A673 (cell line): ENCODE measurements at regions not wholly inside any gene's neighbourhood (a gene's known extent, or its start where the extent isn't known, plus 50 kb on each side); places are given as distances from the start of the nearest gene placed in this dataset.

Experiments used
- BruUV-seq: library from RNA; stranded (reverse); fragments of 400-500 nt; replicated peaks from 2 replicates; lab custom pipeline; 2021; lab: Mats Ljungman, UMichigan
- CTCF ChIA-PET: fragments of 300-600 bp; sonication (Branson Sonifier 250); formaldehyde crosslinking; loops from one replicate; lab custom pipeline; 2022; ENCODE audit warnings: antibody characterized with exemption; lab: Charles Lee
- POLR2A ChIA-PET: fragments of 300-600 bp; sonication (Branson Sonifier 250); formaldehyde crosslinking; loops from one replicate; lab custom pipeline; 2022; ENCODE audit warnings: antibody characterized with exemption; ENCODE audit not compliant: low non-redundant PET; lab: Charles Lee
- DNase-seq: peaks from one replicate; pipeline ENCODE4 v3.0.0-alpha.2; 2015; ENCODE audit warnings: low spot score
- H3K27ac ChIP-seq: fragments of 200-600 bp; sonication (generic); 2 replicates; pipeline ENCODE4 v1.5.1; 2016; ENCODE audit warnings: mixed run types, low read depth, mild to moderate bottlenecking, mixed read lengths, antibody characterized with exemption, low read length; ENCODE audit not compliant: poor library complexity, severe bottlenecking
- H3K27me3 ChIP-seq: fragments of 200-600 bp; sonication (generic); replicated peaks from 2 replicates; pipeline ENCODE4 v1.6.1; 2017; ENCODE audit warnings: mixed run types, low read depth, mild to moderate bottlenecking, mixed read lengths, antibody characterized with exemption, low read length; ENCODE audit not compliant: insufficient read depth, poor library complexity
- H3K36me3 ChIP-seq: fragments of 200-600 bp; sonication (generic); 2 replicates; pipeline ENCODE4 v1.6.1; 2016; ENCODE audit warnings: mixed run types, mild to moderate bottlenecking, mixed read lengths, antibody characterized with exemption, low read length; ENCODE audit not compliant: insufficient read depth, poor library complexity, severe bottlenecking
- H3K4me1 ChIP-seq: fragments of 200-600 bp; sonication (generic); 2 replicates; pipeline ENCODE4 v1.6.1; 2017; ENCODE audit warnings: mixed run types, mild to moderate bottlenecking, mixed read lengths, antibody characterized with exemption, low read length; ENCODE audit not compliant: insufficient read depth, poor library complexity, severe bottlenecking
- H3K4me3 ChIP-seq: fragments of 200-600 bp; sonication (generic); 2 replicates; pipeline ENCODE4 v1.5.1; 2016; ENCODE audit warnings: low read depth, mixed run types, mild to moderate bottlenecking, mixed read lengths, low read length; ENCODE audit not compliant: poor library complexity, severe bottlenecking
- H3K9me3 ChIP-seq: fragments of 200-600 bp; sonication (generic); 2 replicates; pipeline ENCODE4 v1.6.1; 2016; ENCODE audit warnings: mixed run types, low read depth, mild to moderate bottlenecking, mixed read lengths, antibody characterized with exemption, low read length; ENCODE audit not compliant: poor library complexity, severe bottlenecking
- EZH2 ChIP-seq: fragments of 200-600 bp; sonication (generic); IDR thresholded peaks from 2 replicates; pipeline ENCODE4 v1.6.1; 2017; ENCODE audit warnings: borderline replicate concordance, low read depth, mild to moderate bottlenecking, mixed read lengths, antibody characterized with exemption, low read length; ENCODE audit not compliant: poor library complexity, severe bottlenecking
- intact Hi-C: fragments of 100-400 bp; cut with micrococcal nuclease; formaldehyde crosslinking; loops from one replicate; pipeline ENCODE4 v1.10.0; 2022; ENCODE audit not compliant: unreplicated experiment
- TF ChIP-seq, protein P1 (sequence below): fragments of 300-800, 200-600 bp; sonication (generic); conservative IDR thresholded peaks from 2 replicates; pipeline ENCODE4 v1.5.1; 2017; ENCODE audit warnings: low read depth, mild to moderate bottlenecking, antibody characterized with exemption, low read length, moderate library complexity, mixed read lengths

DNA sequence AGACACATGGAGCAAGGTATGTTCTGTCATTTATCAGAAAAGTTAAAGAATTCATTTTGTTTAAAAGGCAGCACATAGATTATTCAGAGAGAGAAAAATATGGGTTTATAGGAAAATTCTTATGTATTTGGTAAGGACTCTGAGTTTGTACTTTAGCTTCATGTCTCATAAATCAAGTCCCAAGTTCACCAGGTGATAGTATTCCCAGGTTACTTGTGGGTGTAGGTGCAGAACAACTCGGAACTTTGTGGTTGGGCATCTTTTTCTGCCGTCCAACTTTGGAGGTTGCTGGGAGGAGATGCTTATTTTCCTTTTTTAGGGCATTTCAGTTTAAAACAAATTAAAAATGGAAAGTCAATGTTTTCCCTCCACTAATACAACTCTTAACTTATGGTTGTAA is 269.8 kb upstream of the DMRT1 start:
- intact Hi-C loops, result no loop called here
- Histone ChIP-seq H3K27ac (no peak overlapping the region), H3K9me3 (peaks cover 9% of the 10 kb centered on the region), H3K36me3 (no peaks in the 10 kb centered on the region), H3K4me3 (no peak overlapping the region), H3K27me3 (peaks cover 4% of the 10 kb centered on the region), H3K4me1 (no peaks in the 10 kb centered on the region)
- TF ChIP-seq, protein P1, sequence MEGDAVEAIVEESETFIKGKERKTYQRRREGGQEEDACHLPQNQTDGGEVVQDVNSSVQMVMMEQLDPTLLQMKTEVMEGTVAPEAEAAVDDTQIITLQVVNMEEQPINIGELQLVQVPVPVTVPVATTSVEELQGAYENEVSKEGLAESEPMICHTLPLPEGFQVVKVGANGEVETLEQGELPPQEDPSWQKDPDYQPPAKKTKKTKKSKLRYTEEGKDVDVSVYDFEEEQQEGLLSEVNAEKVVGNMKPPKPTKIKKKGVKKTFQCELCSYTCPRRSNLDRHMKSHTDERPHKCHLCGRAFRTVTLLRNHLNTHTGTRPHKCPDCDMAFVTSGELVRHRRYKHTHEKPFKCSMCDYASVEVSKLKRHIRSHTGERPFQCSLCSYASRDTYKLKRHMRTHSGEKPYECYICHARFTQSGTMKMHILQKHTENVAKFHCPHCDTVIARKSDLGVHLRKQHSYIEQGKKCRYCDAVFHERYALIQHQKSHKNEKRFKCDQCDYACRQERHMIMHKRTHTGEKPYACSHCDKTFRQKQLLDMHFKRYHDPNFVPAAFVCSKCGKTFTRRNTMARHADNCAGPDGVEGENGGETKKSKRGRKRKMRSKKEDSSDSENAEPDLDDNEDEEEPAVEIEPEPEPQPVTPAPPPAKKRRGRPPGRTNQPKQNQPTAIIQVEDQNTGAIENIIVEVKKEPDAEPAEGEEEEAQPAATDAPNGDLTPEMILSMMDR, result no peak
- no peak for TF ChIP-seq EZH2
- DNase-seq, result no peak
- ChIA-PET CTCF (no interaction called here), POLR2A (no interaction called here)
- no TSS peak for BruUV-seq

DNA sequence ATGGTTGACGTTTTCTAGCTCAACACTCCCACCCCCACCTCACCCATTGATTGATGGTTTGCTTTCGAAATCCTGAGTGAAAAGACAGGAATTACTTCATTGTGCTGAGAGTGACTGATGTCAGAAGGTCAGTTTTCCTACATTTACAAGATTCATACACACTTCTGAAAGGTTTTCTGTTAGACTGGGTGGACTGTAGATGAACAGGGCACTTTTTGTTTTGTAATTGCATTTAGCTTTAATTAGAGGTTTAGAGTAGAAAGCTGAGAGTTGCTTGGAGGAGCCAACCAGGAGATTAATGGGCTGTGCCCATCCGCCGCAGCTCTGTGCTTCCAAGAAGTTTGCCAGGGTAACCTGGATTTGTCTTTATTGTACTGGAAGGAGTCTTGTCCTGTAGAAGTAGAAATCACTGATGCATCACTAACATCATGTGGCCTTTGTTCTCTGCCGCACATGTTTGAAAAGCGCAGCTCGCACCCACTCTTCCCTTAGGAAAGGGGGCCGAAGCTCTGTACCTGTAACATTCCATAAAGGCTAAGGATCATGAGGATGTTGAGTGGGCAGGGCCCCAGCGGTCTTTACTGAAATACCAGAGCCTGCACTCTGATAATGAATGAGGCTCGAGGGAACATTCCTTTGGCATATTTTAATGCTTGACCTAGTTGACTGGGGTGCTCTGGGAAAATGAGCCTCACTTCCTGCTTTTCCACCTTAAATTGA is 267.6 kb upstream of the DMRT1 start:
- CTCF ChIA-PET, result no interaction called here
- Histone ChIP-seq H3K4me3 (no peak overlapping the region), H3K4me1 (no peaks in the 10 kb centered on the region), H3K9me3 (no peaks in the 10 kb centered on the region), H3K36me3 (no peaks in the 10 kb centered on the region), H3K27me3 (peaks cover 4% of the 10 kb centered on the region), H3K27ac (no peak overlapping the region)
- no TSS peak for BruUV-seq
- no peak for TF ChIP-seq EZH2
- TF ChIP-seq, protein P1, result no peak
- no peak for DNase-seq
- POLR2A ChIA-PET, result no interaction called here
- intact Hi-C loops, result no loop called here

DNA sequence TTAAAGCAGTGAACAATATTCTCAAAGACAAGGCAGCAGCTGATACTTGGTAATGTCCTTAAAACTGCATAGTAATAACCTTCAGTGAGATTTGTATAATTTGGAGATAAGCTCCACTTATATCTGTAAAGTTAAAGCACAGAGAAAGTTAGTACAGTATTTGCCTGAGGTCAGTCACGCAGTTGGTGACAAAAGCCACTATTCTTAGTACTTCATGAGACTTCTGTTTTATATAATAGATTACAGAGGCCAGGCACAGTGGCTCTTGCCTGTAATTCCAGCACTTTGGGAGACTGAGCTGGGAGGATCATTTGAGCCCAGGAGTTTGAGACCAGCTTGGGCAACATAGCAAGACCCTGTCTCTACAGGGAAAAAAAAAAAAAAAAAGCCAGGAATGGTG is 266.4 kb upstream of the DMRT1 start:
- Histone ChIP-seq H3K27me3 (peaks cover 4% of the 10 kb centered on the region), H3K36me3 (no peaks in the 10 kb centered on the region), H3K4me3 (no peak overlapping the region), H3K9me3 (no peaks in the 10 kb centered on the region), H3K27ac (no peak overlapping the region), H3K4me1 (no peaks in the 10 kb centered on the region)
- BruUV-seq, result no TSS peak
- ChIA-PET POLR2A (no interaction called here), CTCF (no interaction called here)
- DNase-seq, result no peak
- TF ChIP-seq, protein P1, result no peak
- TF ChIP-seq EZH2, result no peak
- intact Hi-C loops, result no loop called here
